Thyroid gland (tissue), 4 donors: ENCODE measurements at regions not wholly inside any gene's neighbourhood (a gene's known extent, or its start where the extent isn't known, plus 50 kb on each side); places are given as distances from the start of the nearest gene placed in this dataset.

Source experiments
- POLR2A ChIP-seq, 2 donors: fragments of 450-650 bp; IDR thresholded peaks; one replicate each; pipeline ENCODE4 v1.6.1; 2017; ENCODE audit warnings: antibody characterized with exemption in 2 of 2, mild to moderate bottlenecking in 2 of 2, moderate library complexity in 1 of 2
- TF ChIP-seq, protein P1 (sequence below), 6 experiments: fragments of 200-600 bp in 3 of 6; fragments of 450-650 bp in 3 of 6; sonication (generic) in 3 of 6; IDR thresholded peaks; one replicate each; pipeline ENCODE4 v1.5.1; 2016 to 2019; ENCODE audit warnings: antibody characterized with exemption in 6 of 6, mild to moderate bottlenecking in 2 of 6, inconsistent platforms in 1 of 6, moderate library complexity in 1 of 6

DNA sequence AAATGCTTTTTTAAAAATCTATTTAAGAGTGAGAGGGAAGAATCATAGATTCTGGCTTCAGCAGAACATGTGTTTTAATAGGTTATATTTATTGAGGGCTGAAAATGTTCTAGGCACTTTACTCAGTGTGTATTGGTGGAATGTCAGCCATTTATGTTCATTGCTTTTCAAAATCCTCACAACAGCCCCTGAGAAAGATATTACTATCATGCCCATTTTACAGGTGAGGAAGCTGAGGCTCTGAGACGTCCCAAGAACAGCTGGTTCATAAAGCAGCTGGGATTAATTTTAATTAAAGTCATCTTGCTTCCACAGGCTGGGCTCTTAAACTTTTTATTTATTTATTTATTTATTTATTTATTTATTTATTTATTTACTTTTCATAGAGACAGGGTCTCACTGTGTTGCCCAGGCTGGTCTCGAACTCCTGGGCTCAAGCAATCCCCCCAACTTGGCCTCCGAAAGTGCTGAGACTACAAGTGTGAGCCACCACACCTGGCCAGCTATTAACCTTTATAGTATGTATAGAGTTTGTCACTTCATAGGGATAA lies 364.6 kb downstream of the SHQ1 start:
- TF ChIP-seq POLR2A (IDR thresholded peaks at IDR 0.05): no peak
- TF ChIP-seq, protein P1, sequence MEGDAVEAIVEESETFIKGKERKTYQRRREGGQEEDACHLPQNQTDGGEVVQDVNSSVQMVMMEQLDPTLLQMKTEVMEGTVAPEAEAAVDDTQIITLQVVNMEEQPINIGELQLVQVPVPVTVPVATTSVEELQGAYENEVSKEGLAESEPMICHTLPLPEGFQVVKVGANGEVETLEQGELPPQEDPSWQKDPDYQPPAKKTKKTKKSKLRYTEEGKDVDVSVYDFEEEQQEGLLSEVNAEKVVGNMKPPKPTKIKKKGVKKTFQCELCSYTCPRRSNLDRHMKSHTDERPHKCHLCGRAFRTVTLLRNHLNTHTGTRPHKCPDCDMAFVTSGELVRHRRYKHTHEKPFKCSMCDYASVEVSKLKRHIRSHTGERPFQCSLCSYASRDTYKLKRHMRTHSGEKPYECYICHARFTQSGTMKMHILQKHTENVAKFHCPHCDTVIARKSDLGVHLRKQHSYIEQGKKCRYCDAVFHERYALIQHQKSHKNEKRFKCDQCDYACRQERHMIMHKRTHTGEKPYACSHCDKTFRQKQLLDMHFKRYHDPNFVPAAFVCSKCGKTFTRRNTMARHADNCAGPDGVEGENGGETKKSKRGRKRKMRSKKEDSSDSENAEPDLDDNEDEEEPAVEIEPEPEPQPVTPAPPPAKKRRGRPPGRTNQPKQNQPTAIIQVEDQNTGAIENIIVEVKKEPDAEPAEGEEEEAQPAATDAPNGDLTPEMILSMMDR (IDR thresholded peaks at IDR 0.05): no peak
